Neural cell (in vitro differentiated cells): ENCODE measurements at regions not wholly inside any gene's neighbourhood (a gene's known extent, or its start where the extent isn't known, plus 50 kb on each side); places are given as distances from the start of the nearest gene placed in this dataset.

ENCODE experiments used
- H2AFZ ChIP-seq: fragments of 200-600, 300-800 bp; sonication (generic), shearing (Covaris generic); 2 replicates; pipeline ENCODE4 v1.6.0; 2014; ENCODE audit warnings: low read depth, mild to moderate bottlenecking, antibody characterized with exemption, low read length, moderate library complexity
- H3F3A ChIP-seq: fragments of 200-600 bp; shearing (Covaris generic); 2 replicates; pipeline ENCODE4 v1.6.1; 2016; ENCODE audit warnings: mild to moderate bottlenecking, moderate library complexity, mixed read lengths, antibody characterized with exemption, low read length; ENCODE audit not compliant: insufficient read depth, poor library complexity, severe bottlenecking
- H3K27ac ChIP-seq: fragments of 200-600, 300-800 bp; sonication (generic), shearing (Covaris generic); 2 replicates; pipeline ENCODE4 v1.5.1; 2014; ENCODE audit warnings: mild to moderate bottlenecking, low read length, moderate library complexity
- H3K27me3 ChIP-seq: fragments of 300-800, 200-600 bp; sonication (generic), shearing (Covaris generic); 2 replicates; pipeline ENCODE4 v1.6.0; 2014; ENCODE audit warnings: mild to moderate bottlenecking, low read depth, low read length, moderate library complexity; ENCODE audit not compliant: insufficient read depth
- H3K36me3 ChIP-seq: fragments of 300-800, 200-600 bp; sonication (generic), shearing (Covaris generic); 2 replicates; pipeline ENCODE4 v1.5.1; 2014; ENCODE audit warnings: mild to moderate bottlenecking, antibody characterized with exemption, low read length, moderate library complexity; ENCODE audit not compliant: insufficient read depth
- H3K4me2 ChIP-seq: fragments of 300-800, 200-600 bp; sonication (generic), shearing (Covaris generic); 2 replicates; pipeline ENCODE4 v1.6.0; 2014; ENCODE audit warnings: mild to moderate bottlenecking, low read length
- H3K4me3 ChIP-seq: fragments of 300-800, 200-600 bp; sonication (generic), shearing (Covaris generic); 2 replicates; pipeline ENCODE4 v1.5.1; 2014; ENCODE audit warnings: mild to moderate bottlenecking, low read length, moderate library complexity
- H3K79me2 ChIP-seq: fragments of 200-600 bp; shearing (Covaris generic); replicated peaks from 2 replicates; pipeline ENCODE4 v1.6.0; 2014; ENCODE audit warnings: mild to moderate bottlenecking, low read length, moderate library complexity; ENCODE audit not compliant: insufficient read depth
- H3K9ac ChIP-seq: fragments of 300-800, 200-600 bp; sonication (generic), shearing (Covaris generic); 2 replicates; pipeline ENCODE4 v1.6.1; 2016; ENCODE audit warnings: mild to moderate bottlenecking, low read length, mixed read lengths
- H3K9me2 ChIP-seq: fragments of 200-600 bp; shearing (Covaris generic); 2 replicates; pipeline ENCODE4 v1.6.1; 2016; ENCODE audit warnings: mild to moderate bottlenecking, low read length, mixed read lengths; ENCODE audit not compliant: insufficient read depth
- H3K9me3 ChIP-seq: fragments of 200-600, 300-800 bp; sonication (generic), shearing (Covaris generic); 2 replicates; pipeline ENCODE4 v1.6.1; 2016; ENCODE audit warnings: mild to moderate bottlenecking, mixed run types, low read length, moderate library complexity, mixed read lengths
- H4K20me1 ChIP-seq: fragments of 200-600 bp; shearing (Covaris generic); 2 replicates; pipeline ENCODE4 v1.6.1; 2016; ENCODE audit warnings: mild to moderate bottlenecking, mixed run types; ENCODE audit not compliant: insufficient read depth
- CTCF ChIP-seq: fragments of 450-650 bp; IDR thresholded peaks from 2 replicates; pipeline ENCODE4 v1.5.1; 2014; ENCODE audit warnings: antibody characterized with exemption, mild to moderate bottlenecking, moderate library complexity; ENCODE audit not compliant: poor library complexity, severe bottlenecking
- EP300 ChIP-seq: fragments of 450-650 bp; conservative IDR thresholded peaks from 2 replicates; pipeline ENCODE4 v1.6.1; 2014; ENCODE audit warnings: antibody characterized with exemption, mild to moderate bottlenecking, moderate library complexity; ENCODE audit not compliant: poor library complexity, severe bottlenecking
- EZH2 ChIP-seq: fragments of 200-600, 300-800 bp; shearing (Covaris generic), sonication (generic); IDR thresholded peaks from 2 replicates; pipeline ENCODE4 v1.6.1; 2014; ENCODE audit warnings: antibody characterized with exemption, low read length, borderline replicate concordance, mild to moderate bottlenecking; ENCODE audit not compliant: insufficient read depth, poor library complexity, severe bottlenecking
- MXI1 ChIP-seq: fragments of 450-650 bp; conservative IDR thresholded peaks from 2 replicates; pipeline ENCODE4 v1.6.1; 2014; ENCODE audit warnings: antibody characterized with exemption, mild to moderate bottlenecking; ENCODE audit not compliant: poor library complexity, severe bottlenecking
- POLR2AphosphoS5 ChIP-seq: IDR thresholded peaks from 2 replicates; pipeline ENCODE4 v1.6.1; 2012
- RAD21 ChIP-seq: fragments of 450-650 bp; conservative IDR thresholded peaks from 2 replicates; pipeline ENCODE4 v1.6.1; 2014; ENCODE audit warnings: antibody characterized with exemption, mild to moderate bottlenecking, moderate library complexity
- REST ChIP-seq: IDR thresholded peaks from 2 replicates; pipeline ENCODE4 v1.6.1; 2012; ENCODE audit warnings: borderline replicate concordance
- SMC3 ChIP-seq: fragments of 450-650 bp; conservative IDR thresholded peaks from 2 replicates; pipeline ENCODE4 v1.6.1; 2014; ENCODE audit warnings: antibody characterized with exemption, mild to moderate bottlenecking, moderate library complexity; ENCODE audit not compliant: poor library complexity
- TAF1 ChIP-seq: IDR thresholded peaks from 2 replicates; pipeline ENCODE4 v1.6.1; 2012; ENCODE audit warnings: low read depth

GRCh38 chr5:68375540-68375939 lies 160.0 kb downstream of the PIK3R1 start:
- Histone ChIP-seq H3K9me3 (no peaks in the 10 kb centered on the region), H3K4me2 (no peak overlapping the region), H2AFZ (no peak overlapping the region), H3K36me3 (no peaks in the 10 kb centered on the region), H3K79me2 (no peaks in the 10 kb centered on the region), H3F3A (no peaks in the 10 kb centered on the region), H3K4me3 (no peak overlapping the region), H3K27ac (no peak overlapping the region), H3K9ac (no peak overlapping the region), H4K20me1 (no peaks in the 10 kb centered on the region), H3K9me2 (no peaks in the 10 kb centered on the region), H3K27me3 (no peaks in the 10 kb centered on the region)
- TF ChIP-seq CTCF (no peak), POLR2AphosphoS5 (no peak), REST (no peak), MXI1 (no peak), TAF1 (no peak), EZH2 (no peak), SMC3 (no peak), RAD21 (no peak)

GRCh38 chr5:68376935-68377334 lies 161.4 kb downstream of the PIK3R1 start:
- no peaks in the 10 kb centered on the region for H3K27me3 ChIP-seq
- TF ChIP-seq MXI1, result no peak
- TF ChIP-seq RAD21, result no peak
- no peak for TF ChIP-seq EP300
- TF ChIP-seq TAF1, result no peak
- no peaks in the 10 kb centered on the region for H3K79me2 ChIP-seq
- H3K4me3 ChIP-seq, result no peak overlapping the region
- H3K9ac ChIP-seq, result no peak overlapping the region
- H2AFZ ChIP-seq, result no peak overlapping the region
- no peaks in the 10 kb centered on the region for H3F3A ChIP-seq
- H3K36me3 ChIP-seq, result no peaks in the 10 kb centered on the region
- H3K9me2 ChIP-seq, result no peaks in the 10 kb centered on the region
- H4K20me1 ChIP-seq, result no peaks in the 10 kb centered on the region
- no peak overlapping the region for H3K4me2 ChIP-seq
- H3K9me3 ChIP-seq, result no peaks in the 10 kb centered on the region
- no peak overlapping the region for H3K27ac ChIP-seq

- Histone ChIP-seq H3K27ac (no peak overlapping the region), H3K4me2 (no peak overlapping the region)
Observed at GRCh38 chr5:68377733-68378132, 162.2 kb downstream of the PIK3R1 start.

More at GRCh38 chr5:68377733-68378132, 162.2 kb downstream of the PIK3R1 start:
- Histone ChIP-seq H3K36me3 (no peaks in the 10 kb centered on the region), H3F3A (no peaks in the 10 kb centered on the region), H3K9me2 (no peaks in the 10 kb centered on the region), H3K27me3 (no peaks in the 10 kb centered on the region), H2AFZ (no peak overlapping the region), H3K9ac (no peak overlapping the region), H4K20me1 (no peaks in the 10 kb centered on the region), H3K9me3 (no peaks in the 10 kb centered on the region), H3K79me2 (no peaks in the 10 kb centered on the region), H3K4me3 (no peak overlapping the region)
- no peak for TF ChIP-seq POLR2AphosphoS5
- no peak for TF ChIP-seq TAF1
- no peak for TF ChIP-seq EZH2
- TF ChIP-seq EP300, result no peak
- TF ChIP-seq SMC3, result no peak
- no peak for TF ChIP-seq REST
- no peak for TF ChIP-seq MXI1
- no peak for TF ChIP-seq RAD21
- no peak for TF ChIP-seq CTCF
